Omental fat pad (tissue), 3 donors: ENCODE measurements at regions not wholly inside any gene's neighbourhood (a gene's known extent, or its start where the extent isn't known, plus 50 kb on each side); places are given as distances from the start of the nearest gene placed in this dataset.

Experiments
- ATAC-seq: fragments of 150-250 bp; one replicate; pipeline ENCODE4 v1.9.1; 2016; ENCODE audit warnings: mild to moderate bottlenecking, moderate library complexity; ENCODE audit not compliant: low FRiP score
- DNase-seq: peaks from one replicate; pipeline ENCODE4 v3.0.0-alpha.2; 2019; ENCODE audit warnings: low spot score
- TF ChIP-seq, protein P1 (sequence below), 3 donors: fragments of 450-650 bp; IDR thresholded peaks; one replicate each; pipeline ENCODE4 v1.5.1; 2016 to 2017; ENCODE audit warnings: antibody characterized with exemption in 3 of 3, mild to moderate bottlenecking in 3 of 3, moderate library complexity in 2 of 3

DNA sequence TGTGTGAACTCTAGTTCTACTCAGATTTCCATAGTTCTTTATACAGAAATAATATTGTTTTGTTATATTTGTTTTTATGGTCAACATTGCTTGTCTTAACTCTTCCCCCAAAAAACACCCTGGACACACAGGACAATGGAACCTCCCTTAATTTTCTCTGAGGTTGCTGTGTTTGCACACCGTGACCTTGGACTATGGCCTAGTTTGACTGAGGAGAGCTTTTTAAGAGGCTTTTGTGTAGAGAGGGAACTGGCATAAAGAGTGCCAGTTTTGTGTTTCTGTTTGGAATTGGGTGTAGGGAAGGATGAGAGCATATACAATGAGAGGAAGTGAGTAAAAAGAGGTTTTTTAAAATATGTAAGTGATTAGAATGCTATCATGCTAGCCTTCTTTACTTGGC lies 101.1 kb upstream of the MEF2C start:
- TF ChIP-seq, protein P1, sequence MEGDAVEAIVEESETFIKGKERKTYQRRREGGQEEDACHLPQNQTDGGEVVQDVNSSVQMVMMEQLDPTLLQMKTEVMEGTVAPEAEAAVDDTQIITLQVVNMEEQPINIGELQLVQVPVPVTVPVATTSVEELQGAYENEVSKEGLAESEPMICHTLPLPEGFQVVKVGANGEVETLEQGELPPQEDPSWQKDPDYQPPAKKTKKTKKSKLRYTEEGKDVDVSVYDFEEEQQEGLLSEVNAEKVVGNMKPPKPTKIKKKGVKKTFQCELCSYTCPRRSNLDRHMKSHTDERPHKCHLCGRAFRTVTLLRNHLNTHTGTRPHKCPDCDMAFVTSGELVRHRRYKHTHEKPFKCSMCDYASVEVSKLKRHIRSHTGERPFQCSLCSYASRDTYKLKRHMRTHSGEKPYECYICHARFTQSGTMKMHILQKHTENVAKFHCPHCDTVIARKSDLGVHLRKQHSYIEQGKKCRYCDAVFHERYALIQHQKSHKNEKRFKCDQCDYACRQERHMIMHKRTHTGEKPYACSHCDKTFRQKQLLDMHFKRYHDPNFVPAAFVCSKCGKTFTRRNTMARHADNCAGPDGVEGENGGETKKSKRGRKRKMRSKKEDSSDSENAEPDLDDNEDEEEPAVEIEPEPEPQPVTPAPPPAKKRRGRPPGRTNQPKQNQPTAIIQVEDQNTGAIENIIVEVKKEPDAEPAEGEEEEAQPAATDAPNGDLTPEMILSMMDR (IDR thresholded peaks at IDR 0.05), result no peak
- ATAC-seq, result no peak
- no peak for DNase-seq

DNA sequence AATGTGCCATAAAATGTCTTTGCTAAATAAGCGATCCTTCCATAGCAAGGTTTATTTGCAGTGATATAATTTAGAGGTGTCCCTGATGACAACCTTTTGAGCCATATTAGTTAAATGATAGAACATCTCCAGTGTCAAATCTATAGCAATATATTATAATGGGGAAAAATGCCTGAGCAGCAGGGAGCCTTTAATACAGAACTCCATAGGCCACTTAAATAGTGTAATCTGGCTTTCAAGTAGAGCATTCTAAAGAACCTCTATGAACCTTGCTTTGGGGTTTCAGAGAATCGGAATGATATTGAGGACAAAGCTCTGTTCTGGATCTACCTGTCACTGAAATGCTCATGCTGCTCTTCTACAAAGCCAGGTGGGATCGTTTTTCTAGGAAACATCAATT lies 96.7 kb upstream of the MEF2C start:
- ATAC-seq (no peak), DNase-seq (no peak)
- TF ChIP-seq, protein P1 (IDR thresholded peaks at IDR 0.05), result no peak

DNA sequence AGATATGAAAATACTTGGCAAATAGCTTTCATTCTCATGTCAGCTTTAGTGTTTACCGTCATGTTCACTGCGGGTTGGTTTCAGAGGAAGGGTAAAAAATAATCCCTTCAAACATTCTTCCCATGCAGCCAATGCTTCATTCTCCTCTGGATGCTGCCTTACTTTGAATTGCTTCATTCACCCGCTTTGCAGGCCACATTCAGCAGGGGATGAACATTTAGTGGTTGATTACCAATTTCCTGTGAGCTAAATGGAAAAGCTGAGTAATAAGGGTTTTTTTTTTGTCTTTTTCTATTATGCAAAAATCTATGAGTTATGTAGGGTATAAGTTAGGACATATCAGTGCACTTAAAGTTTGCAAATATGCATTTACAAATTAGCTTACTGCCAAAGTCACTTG lies 96.3 kb upstream of the MEF2C start:
- TF ChIP-seq, protein P1 (IDR thresholded peaks at IDR 0.05), result no peak
- DNase-seq (no peak), ATAC-seq (no peak)

DNA sequence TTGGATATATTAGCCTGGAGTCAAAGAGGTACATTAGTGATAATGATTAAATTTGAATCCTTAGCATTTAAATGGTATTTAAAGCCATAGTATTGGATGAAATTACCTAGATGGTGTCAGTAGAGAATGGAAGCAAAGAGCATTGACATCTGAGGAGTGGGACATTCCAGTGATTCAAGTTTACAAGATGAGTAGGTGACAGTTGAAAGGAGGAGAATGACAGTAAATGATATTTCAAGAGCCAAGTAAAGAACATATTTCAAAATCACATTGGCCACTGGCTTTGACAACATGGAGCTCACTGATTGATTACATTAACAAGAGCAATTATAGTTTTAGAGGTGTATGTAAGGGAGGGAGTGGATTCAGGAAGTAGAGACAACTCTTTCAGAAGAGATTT lies 93.9 kb upstream of the MEF2C start:
- DNase-seq (no peak), ATAC-seq (no peak)
- TF ChIP-seq, protein P1 (IDR thresholded peaks at IDR 0.05), result no peak

DNA sequence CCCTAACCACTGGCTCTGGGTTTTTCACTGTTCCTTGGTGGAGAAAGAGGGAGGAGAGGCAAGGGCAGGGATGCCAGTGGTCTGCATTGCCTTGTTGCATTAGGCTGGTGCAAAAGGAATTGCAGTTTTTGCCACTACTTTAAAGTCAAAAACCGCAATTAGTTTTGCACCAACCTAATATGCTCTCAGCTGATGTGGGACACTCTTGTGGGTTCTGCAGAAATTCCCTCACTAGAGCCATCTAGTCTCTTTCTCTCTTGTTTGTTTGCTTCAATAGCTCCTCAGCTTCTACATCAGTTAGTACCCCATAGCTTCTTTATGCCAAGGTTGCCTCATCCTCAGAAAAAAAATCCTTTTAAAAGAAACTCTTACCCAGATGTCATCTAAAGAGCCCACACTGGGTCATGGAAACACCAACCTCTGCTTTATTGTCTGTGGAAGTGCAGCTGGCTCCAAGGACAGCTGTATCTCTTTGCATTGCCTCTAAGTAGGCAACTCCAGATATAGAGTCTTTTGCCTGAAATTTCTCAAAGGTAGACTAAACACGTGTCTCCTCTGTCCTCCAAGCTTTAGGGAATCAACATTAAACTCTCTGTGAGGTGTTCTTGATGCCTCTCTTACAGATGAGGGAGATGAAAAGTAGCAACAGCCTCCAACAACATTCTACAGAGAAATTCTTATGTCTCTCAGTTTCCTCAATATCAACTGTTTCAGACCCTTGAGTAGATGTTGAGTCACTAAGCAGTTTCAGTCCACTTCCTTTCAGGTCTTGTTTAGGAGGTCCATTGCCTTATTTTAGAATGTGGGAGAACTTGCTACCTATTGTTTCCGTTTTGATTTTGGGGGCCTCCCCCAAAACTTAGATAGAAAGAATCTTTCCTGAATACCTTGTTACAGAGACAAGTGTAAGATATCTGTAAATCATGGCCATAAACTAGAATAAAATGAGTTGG lies 84.9 kb upstream of the MEF2C start:
- DNase-seq (no peak), ATAC-seq (no peak)
- TF ChIP-seq, protein P1 (IDR thresholded peaks at IDR 0.05), result no peak

DNA sequence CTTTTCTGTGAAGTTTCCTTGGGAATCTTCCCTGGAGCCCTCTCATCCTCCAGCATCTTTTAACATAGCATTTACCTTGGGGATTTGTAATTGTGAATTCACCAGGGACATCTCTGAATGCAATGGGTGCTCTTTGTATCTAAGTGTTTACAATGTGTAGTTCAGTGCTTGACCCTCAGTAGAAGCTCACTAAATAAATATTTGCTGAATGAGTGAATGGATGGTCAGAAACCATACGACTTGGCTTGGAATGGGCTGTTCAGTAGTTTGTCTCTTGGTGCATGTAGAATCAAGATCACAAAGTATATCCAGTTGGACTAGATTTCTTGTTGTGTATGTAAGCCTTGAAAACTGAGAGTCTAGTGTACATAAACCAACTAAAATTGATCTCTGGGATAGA lies 81.8 kb upstream of the MEF2C start:
- ATAC-seq (no peak), DNase-seq (no peak)
- TF ChIP-seq, protein P1 (IDR thresholded peaks at IDR 0.05), result no peak

DNA sequence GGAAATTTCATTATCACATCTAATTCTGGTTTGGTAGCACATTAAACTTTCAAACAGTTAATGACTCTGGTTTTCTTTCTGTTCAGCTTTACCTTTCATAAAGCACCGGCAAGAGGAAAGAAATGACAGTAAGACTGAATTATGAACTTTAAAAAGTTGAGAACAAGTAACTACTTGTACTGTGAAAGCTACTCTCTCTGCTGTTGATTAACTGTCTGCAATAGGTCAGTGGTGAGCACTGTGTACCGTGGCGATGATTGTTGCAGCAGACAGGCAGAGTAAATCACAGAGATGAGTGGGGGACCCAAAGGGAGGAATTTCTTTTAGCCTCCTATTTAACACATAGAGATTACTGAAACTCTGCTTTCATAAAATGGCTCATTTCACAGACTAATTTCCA lies 74.0 kb upstream of the MEF2C start:
- DNase-seq, result no peak
- no peak for ATAC-seq
- TF ChIP-seq, protein P1 (IDR thresholded peaks at IDR 0.05), result no peak
